ENCODE measurements at regions not wholly inside any gene's neighbourhood (a gene's known extent, or its start where the extent isn't known, plus 50 kb on each side); places are given as distances from the start of the nearest gene placed in this dataset.

DNA sequence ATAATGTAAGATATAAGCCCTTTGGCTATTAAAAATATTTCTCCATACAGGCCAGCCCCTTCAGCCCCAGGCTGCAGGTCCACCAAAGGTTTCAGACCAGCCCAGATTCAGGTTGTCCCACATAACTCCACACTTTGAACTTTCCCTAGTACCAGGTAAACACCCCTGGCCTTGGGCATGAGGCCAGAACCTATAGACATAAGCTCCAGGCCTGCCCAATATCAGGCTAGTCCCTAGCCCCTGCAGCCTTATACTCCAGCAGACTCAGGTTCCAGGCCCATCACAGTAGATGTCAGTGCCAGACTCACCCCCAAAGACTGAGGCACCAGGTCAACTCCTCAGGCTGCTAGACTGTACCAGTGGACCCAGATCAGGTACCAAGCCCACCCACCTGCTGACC, 178.5 kb upstream of the DAAM1 start:
- Histone ChIP-seq H3K4me3 (ENCODE audit: low read depth, low read length) (no peak overlapping the region), H3K79me2 (no peaks in the 10 kb centered on the region), H3K9me3 (ENCODE audit: control insufficient read depth, low read length) (peaks cover 3% of the 10 kb centered on the region), H2AFZ (no peak overlapping the region), H3K27me3 (ENCODE audit: control insufficient read depth, insufficient read depth, low read length) (no peaks in the 10 kb centered on the region), H3K4me2 (ENCODE audit: low read length) (no peak overlapping the region), H3K4me1 (no peaks in the 10 kb centered on the region), H3K9ac (no peak overlapping the region), H3K36me3 (ENCODE audit: control insufficient read depth, insufficient read depth, low read length) (no peaks in the 10 kb centered on the region), H3K27ac (no peak overlapping the region)
- TF ChIP-seq, protein P1, sequence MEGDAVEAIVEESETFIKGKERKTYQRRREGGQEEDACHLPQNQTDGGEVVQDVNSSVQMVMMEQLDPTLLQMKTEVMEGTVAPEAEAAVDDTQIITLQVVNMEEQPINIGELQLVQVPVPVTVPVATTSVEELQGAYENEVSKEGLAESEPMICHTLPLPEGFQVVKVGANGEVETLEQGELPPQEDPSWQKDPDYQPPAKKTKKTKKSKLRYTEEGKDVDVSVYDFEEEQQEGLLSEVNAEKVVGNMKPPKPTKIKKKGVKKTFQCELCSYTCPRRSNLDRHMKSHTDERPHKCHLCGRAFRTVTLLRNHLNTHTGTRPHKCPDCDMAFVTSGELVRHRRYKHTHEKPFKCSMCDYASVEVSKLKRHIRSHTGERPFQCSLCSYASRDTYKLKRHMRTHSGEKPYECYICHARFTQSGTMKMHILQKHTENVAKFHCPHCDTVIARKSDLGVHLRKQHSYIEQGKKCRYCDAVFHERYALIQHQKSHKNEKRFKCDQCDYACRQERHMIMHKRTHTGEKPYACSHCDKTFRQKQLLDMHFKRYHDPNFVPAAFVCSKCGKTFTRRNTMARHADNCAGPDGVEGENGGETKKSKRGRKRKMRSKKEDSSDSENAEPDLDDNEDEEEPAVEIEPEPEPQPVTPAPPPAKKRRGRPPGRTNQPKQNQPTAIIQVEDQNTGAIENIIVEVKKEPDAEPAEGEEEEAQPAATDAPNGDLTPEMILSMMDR (IDR thresholded peaks at IDR 0.05): no peak

DNA sequence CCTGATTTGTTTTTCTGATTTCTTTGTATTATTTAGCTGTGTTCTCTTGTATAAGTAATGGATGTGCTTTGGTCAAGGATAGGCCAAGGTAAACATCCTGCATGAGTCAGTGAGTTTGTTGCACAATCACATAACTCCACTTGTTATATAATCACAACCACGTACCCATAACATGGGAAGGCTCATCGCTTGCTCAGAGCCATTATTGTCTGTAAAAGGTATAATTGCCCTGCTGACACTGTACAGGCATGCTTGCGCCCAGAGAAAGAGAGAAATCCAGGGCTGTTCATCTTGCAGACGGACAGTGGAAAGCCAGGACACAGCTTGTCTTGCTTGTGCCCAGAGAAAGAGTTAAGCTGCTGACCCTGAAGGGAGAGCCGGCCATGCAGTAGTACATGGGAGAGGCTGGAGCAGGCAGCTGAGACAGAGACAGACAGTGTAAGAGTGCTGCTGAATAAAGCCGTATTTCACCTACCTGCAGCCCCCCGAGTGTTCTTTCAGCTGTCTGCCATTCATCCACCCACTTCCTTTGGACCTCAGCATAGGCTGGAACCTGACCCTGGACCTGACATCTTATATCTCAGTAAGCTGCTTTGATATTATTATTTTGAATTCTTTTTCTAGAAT, 174.7 kb upstream of the DAAM1 start:
- H3K79me2 ChIP-seq: no peaks in the 10 kb centered on the region
- TF ChIP-seq, protein P1 (IDR thresholded peaks at IDR 0.05): no peak
- H3K4me3 ChIP-seq (ENCODE audit: low read depth, low read length): no peak overlapping the region

DNA sequence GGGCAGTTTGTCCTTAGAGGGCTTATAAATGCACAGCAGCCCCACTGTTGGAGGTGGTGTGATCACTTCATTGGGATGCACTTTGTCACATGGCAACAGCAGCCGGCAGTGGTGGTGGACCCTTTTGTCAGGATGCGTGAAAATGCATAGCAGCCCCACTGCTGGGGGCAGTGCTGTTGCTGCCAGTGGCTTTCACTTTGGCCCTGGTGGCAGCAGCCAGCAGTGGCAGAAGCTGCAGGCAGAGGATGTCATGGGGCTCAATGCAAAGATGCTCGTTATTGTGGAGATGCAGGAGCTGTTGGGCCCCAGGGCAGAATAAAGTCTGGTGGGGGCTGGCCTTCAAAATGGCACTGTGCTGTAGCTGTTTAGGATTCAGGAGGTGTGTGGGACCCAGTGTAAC, 173.0 kb upstream of the DAAM1 start:
- Histone ChIP-seq H3K9ac (no peak overlapping the region), H3K4me3 (ENCODE audit: low read depth, low read length) (no peak overlapping the region), H3K36me3 (ENCODE audit: control insufficient read depth, insufficient read depth, low read length) (no peaks in the 10 kb centered on the region), H3K79me2 (no peaks in the 10 kb centered on the region), H2AFZ (no peak overlapping the region), H3K27me3 (ENCODE audit: control insufficient read depth, insufficient read depth, low read length) (no peaks in the 10 kb centered on the region), H3K9me3 (ENCODE audit: control insufficient read depth, low read length) (peaks cover 3% of the 10 kb centered on the region), H3K27ac (no peak overlapping the region), H3K4me2 (ENCODE audit: low read length) (no peak overlapping the region), H3K4me1 (peaks cover 12% of the 10 kb centered on the region)
- TF ChIP-seq, protein P1 (IDR thresholded peaks at IDR 0.05): no peak

More for the DNA sequence above, 174.7 kb upstream of the DAAM1 start:
- Histone ChIP-seq H3K4me1 (peaks cover 12% of the 10 kb centered on the region), H3K27me3 (ENCODE audit: control insufficient read depth, insufficient read depth, low read length) (no peaks in the 10 kb centered on the region), H3K4me2 (ENCODE audit: low read length) (no peak overlapping the region), H3K27ac (no peak overlapping the region), H2AFZ (no peak overlapping the region), H3K9me3 (ENCODE audit: control insufficient read depth, low read length) (peaks cover 3% of the 10 kb centered on the region), H3K36me3 (ENCODE audit: control insufficient read depth, insufficient read depth, low read length) (no peaks in the 10 kb centered on the region), H3K9ac (no peak overlapping the region)

DNA sequence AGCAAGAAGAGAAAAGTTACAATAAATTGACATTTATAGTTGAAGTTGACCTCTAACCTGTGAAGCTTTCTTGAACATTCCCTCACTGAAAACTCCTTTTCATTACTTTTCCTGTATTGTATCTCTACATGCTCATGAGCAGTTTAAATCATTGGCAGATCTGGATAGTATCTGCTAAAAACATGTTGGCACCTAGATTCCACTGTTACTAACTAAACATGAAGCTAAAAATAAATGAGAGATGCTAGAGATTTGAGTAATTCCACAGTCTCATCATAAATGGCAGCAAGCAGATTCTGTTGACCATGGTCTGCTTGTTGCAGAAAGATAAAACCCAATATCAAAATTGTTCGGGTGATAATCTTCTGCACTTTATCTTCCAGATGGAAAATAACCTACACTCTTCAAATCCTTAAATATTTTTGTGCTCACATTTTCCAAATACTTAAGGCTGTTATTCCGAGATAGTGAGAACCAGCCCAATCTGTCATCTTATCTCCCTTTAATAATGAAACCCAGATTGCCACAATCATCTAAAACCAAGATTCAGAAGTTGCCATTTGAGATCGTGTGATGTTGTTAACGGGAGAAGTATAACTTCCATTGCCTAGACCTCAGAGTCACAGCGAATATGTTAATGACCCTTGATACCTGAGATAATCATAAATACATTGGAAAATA, 171.0 kb upstream of the DAAM1 start:
- peaks cover 12% of the 10 kb centered on the region for H3K4me1 ChIP-seq
- H3K79me2 ChIP-seq: no peaks in the 10 kb centered on the region
- H3K36me3 ChIP-seq (ENCODE audit: control insufficient read depth, insufficient read depth, low read length): no peaks in the 10 kb centered on the region
- H3K4me2 ChIP-seq (ENCODE audit: low read length): peak overlapping the region; percentile 19
- H3K27me3 ChIP-seq (ENCODE audit: control insufficient read depth, insufficient read depth, low read length): no peaks in the 10 kb centered on the region
- H3K4me3 ChIP-seq (ENCODE audit: low read depth, low read length): no peak overlapping the region
- H3K9me3 ChIP-seq (ENCODE audit: control insufficient read depth, low read length): no peaks in the 10 kb centered on the region
- H2AFZ ChIP-seq: no peak overlapping the region
- no peak overlapping the region for H3K27ac ChIP-seq
- TF ChIP-seq, protein P1 (IDR thresholded peaks at IDR 0.05): no peak
- H3K9ac ChIP-seq: no peak overlapping the region

DNA sequence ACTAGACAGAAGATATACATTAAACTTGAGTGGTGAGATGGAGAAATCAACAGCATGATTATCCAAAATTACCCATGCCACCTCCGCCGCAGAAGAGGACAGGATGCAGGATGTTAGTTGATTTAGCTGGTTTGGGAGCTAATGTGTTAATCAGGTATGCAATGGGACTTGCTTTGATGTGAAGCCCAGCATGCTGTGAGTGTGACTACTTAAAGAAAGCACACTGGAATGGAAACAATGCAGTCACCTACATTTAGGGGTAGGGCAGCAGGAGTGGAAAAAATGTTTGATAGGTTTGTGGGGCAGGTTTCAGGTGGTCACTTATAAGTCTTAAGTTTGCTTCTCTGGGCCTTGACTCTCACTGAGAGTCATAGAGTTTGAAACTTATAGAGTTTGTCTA, 170.0 kb upstream of the DAAM1 start:
- Histone ChIP-seq H3K27me3 (ENCODE audit: control insufficient read depth, insufficient read depth, low read length) (no peaks in the 10 kb centered on the region), H3K9ac (no peak overlapping the region), H3K9me3 (ENCODE audit: control insufficient read depth, low read length) (no peaks in the 10 kb centered on the region), H3K79me2 (no peaks in the 10 kb centered on the region), H3K4me3 (ENCODE audit: low read depth, low read length) (no peak overlapping the region), H3K36me3 (ENCODE audit: control insufficient read depth, insufficient read depth, low read length) (no peaks in the 10 kb centered on the region), H3K4me2 (ENCODE audit: low read length) (no peak overlapping the region), H3K27ac (no peak overlapping the region), H3K4me1 (peaks cover 12% of the 10 kb centered on the region), H2AFZ (no peak overlapping the region)
- TF ChIP-seq, protein P1 (IDR thresholded peaks at IDR 0.05): no peak

Data from parathyroid adenoma (tissue), 2 donors.